Natural killer cell (primary cell): ENCODE measurements at regions not wholly inside any gene's neighbourhood (a gene's known extent, or its start where the extent isn't known, plus 50 kb on each side); places are given as distances from the start of the nearest gene placed in this dataset.

Source experiments
- ATAC-seq, 3 donors: fragments of 150-1000 bp in 2 of 3; fragments of 200-7000 bp in 1 of 3; cut with Tn5 transposase; 1 replicate in 1 of 3; 2 replicates in 2 of 3; pipeline ENCODE4 v1.10.0; 2021; ENCODE audit warnings: mild to moderate bottlenecking in 2 of 3, moderate library complexity in 2 of 3
- DNase-seq, 2 donors: peaks; one replicate each; pipeline versions ENCODE4 v3.0.0 to v3.0.0-alpha.2; 2013 to 2021; ENCODE audit warnings: mixed read lengths in 1 of 2
- H3K27ac ChIP-seq: one replicate; pipeline ENCODE4 v1.5.1; 2013; ENCODE audit warnings: mild to moderate bottlenecking, low read length
- H3K27me3 ChIP-seq: one replicate; pipeline ENCODE4 v1.6.1; 2013; ENCODE audit warnings: low read length; ENCODE audit not compliant: control insufficient read depth, insufficient read depth
- H3K36me3 ChIP-seq: one replicate; pipeline ENCODE4 v1.6.1; 2013; ENCODE audit warnings: low read length; ENCODE audit not compliant: control insufficient read depth, insufficient read depth
- H3K4me1 ChIP-seq: one replicate; pipeline ENCODE4 v1.6.1; 2013; ENCODE audit warnings: low read length; ENCODE audit not compliant: control insufficient read depth, insufficient read depth
- H3K4me3 ChIP-seq: one replicate; pipeline ENCODE4 v1.5.1; 2013; ENCODE audit warnings: low read length
- H3K9me3 ChIP-seq: one replicate; pipeline ENCODE4 v1.6.1; 2013; ENCODE audit warnings: low read length; ENCODE audit not compliant: control insufficient read depth, insufficient read depth
- H3K27ac Mint-ChIP-seq, 2 donors: one replicate each; pipeline ENCODE4 v1.8.0; 2022; ENCODE audit warnings: mild to moderate bottlenecking in 2 of 2, mixed read lengths in 2 of 2, moderate library complexity in 1 of 2
- H3K27me3 Mint-ChIP-seq, 2 donors: one replicate each; pipeline ENCODE4 v1.8.0; 2022; ENCODE audit warnings: low read depth in 2 of 2, mixed read lengths in 2 of 2
- H3K36me3 Mint-ChIP-seq: one replicate; pipeline ENCODE4 v1.8.0; 2022; ENCODE audit warnings: mixed read lengths
- H3K4me1 Mint-ChIP-seq, 2 donors: one replicate each; pipeline ENCODE4 v1.8.0; 2022; ENCODE audit warnings: mixed read lengths in 2 of 2
- H3K4me3 Mint-ChIP-seq: one replicate; pipeline ENCODE4 v1.8.0; 2022; ENCODE audit warnings: mild to moderate bottlenecking, moderate library complexity, mixed read lengths
- H3K9me3 Mint-ChIP-seq, 2 donors: one replicate each; pipeline ENCODE4 v1.8.0; 2022; ENCODE audit warnings: mixed read lengths in 2 of 2
- WGBS: methylation state at CpG from one replicate; pipeline ENCODE4 v1.1.7; 2013; ENCODE audit warnings: missing lambda C conversion rate; ENCODE audit not compliant: insufficient coverage; 5-methylcytosine and 5-hydroxymethylcytosine counted together
- intact Hi-C: fragments of 100-400 bp; cut with micrococcal nuclease; formaldehyde crosslinking; loops from one replicate; pipeline ENCODE4 v1.14.2; 2022
- TF ChIP-seq, protein P1 (sequence below): fragments of 200-600 bp; IDR thresholded peaks from one replicate; pipeline ENCODE4 v1.8.0; 2022; ENCODE audit warnings: antibody characterized with exemption

DNA sequence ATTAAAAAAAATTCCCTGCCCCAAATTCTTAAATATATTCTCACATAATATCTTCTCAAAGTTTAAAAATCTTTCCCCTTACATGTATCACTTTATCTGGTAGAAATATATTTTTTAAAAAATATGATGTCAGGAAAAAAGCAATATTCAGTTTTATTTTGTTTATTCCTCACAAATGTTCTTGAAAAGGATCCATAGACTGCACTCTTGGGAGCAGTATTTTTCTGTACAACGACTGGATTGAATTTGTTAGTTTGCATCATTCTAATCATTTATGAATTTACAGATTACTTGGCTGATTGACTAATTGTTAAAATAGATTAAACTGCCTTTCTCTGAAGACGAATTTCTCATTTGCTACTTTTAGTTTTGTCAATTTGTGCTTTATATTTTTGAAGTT, 468.1 kb upstream of the NOVA1 start:
- TF ChIP-seq, protein P1, sequence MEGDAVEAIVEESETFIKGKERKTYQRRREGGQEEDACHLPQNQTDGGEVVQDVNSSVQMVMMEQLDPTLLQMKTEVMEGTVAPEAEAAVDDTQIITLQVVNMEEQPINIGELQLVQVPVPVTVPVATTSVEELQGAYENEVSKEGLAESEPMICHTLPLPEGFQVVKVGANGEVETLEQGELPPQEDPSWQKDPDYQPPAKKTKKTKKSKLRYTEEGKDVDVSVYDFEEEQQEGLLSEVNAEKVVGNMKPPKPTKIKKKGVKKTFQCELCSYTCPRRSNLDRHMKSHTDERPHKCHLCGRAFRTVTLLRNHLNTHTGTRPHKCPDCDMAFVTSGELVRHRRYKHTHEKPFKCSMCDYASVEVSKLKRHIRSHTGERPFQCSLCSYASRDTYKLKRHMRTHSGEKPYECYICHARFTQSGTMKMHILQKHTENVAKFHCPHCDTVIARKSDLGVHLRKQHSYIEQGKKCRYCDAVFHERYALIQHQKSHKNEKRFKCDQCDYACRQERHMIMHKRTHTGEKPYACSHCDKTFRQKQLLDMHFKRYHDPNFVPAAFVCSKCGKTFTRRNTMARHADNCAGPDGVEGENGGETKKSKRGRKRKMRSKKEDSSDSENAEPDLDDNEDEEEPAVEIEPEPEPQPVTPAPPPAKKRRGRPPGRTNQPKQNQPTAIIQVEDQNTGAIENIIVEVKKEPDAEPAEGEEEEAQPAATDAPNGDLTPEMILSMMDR, result no peak
- Mint-ChIP-seq H3K4me1 (no peaks in the 10 kb centered on the region), H3K27me3 (no peaks in the 10 kb centered on the region), H3K4me3 (no peak overlapping the region), H3K9me3 (peaks cover 15 to 19% of the 10 kb centered on the region in 2 donors), H3K36me3 (peaks cover 7% of the 10 kb centered on the region), H3K27ac (no peak overlapping the region)
- intact Hi-C loops, result no loop called here
- ATAC-seq, result no peak
- no peak overlapping the region for H3K4me3 ChIP-seq
- DNase-seq, result no peak
- H3K9me3 ChIP-seq, result no peaks in the 10 kb centered on the region
- H3K4me1 ChIP-seq, result no peaks in the 10 kb centered on the region
- H3K27ac ChIP-seq, result no peak overlapping the region
- H3K27me3 ChIP-seq, result no peaks in the 10 kb centered on the region
- no CpG with 5 or more reads among the region's 2 CpGs for WGBS
- no peaks in the 10 kb centered on the region for H3K36me3 ChIP-seq

DNA sequence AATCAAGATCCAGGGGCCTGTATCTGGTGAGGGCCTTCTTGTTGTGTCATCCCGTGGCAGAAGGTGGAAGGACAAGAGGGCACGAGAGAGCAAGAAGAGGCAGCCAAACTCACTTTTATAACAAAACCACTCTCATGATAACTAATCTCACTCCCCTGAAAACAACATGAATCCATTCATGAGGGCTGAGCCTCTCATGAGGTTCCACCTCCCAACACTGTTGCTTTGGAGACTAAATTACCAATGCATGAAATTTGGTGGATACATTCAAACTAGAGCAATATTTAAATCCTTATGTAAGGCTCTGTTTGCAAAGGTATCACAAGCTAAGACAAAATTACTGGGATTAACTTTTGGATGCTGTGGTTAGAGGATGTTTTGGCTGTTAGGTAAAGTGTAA, 470.1 kb upstream of the NOVA1 start:
- Mint-ChIP-seq H3K9me3 (peaks cover 15 to 19% of the 10 kb centered on the region in 2 donors), H3K36me3 (peaks cover 7% of the 10 kb centered on the region), H3K4me3 (no peak overlapping the region), H3K27me3 (no peaks in the 10 kb centered on the region), H3K27ac (no peak overlapping the region), H3K4me1 (no peaks in the 10 kb centered on the region)
- ATAC-seq, result no peak
- TF ChIP-seq, protein P1, result no peak
- Histone ChIP-seq H3K4me1 (no peaks in the 10 kb centered on the region), H3K9me3 (no peaks in the 10 kb centered on the region), H3K4me3 (no peak overlapping the region), H3K27ac (no peak overlapping the region), H3K27me3 (no peaks in the 10 kb centered on the region), H3K36me3 (no peaks in the 10 kb centered on the region)
- intact Hi-C loops, result no loop called here
- 88% methylated on average over 2 of the region's 2 CpGs for WGBS
- DNase-seq, result no peak

DNA sequence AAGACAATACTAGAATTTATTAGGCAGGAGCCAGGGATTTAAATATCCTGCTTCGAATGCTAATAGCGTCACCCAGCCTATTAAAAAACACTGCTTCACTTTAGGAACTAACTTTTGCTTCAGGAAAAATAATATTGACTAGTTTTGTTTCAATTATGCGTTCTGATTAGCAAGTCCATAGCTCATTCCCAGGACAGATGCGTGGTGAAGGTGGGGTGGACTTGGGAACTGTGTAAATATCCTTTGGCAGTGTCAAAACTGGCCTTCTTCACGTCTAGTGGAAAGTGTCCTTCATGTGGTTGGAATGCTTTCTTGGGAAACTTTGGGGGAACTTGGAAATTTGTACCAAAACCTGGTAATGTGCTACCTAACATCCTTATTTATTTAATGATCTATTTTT, 474.8 kb upstream of the NOVA1 start:
- TF ChIP-seq, protein P1, result no peak
- no peak overlapping the region for H3K4me3 Mint-ChIP-seq
- WGBS, result 58% methylated on average over 5 of the region's 5 CpGs

DNA sequence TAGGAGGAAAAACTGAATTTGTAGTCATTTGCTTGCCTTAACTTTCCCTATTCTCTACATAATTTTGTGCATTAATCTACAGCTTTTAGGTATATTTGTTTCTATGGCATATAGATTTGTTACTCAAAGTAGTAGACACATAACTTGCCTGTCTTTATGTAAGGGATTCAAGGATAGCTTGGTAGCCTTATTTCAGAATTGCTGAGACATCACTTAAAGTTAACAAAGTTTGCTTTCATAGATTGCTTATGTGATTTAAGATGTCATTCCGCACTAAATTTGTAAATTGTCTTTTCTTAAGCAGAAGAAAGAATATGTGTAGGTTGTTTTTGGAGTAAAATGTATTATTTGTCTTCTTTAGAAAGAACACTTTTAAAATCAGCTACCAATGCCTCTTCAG, 477.7 kb upstream of the NOVA1 start:
- H3K9me3 ChIP-seq, result no peaks in the 10 kb centered on the region
- Mint-ChIP-seq H3K27ac (no peak overlapping the region), H3K9me3 (peaks cover 7 to 13% of the 10 kb centered on the region in 2 donors), H3K4me1 (no peaks in the 10 kb centered on the region), H3K4me3 (no peak overlapping the region), H3K27me3 (no peaks in the 10 kb centered on the region), H3K36me3 (no peaks in the 10 kb centered on the region)
- no peak overlapping the region for H3K4me3 ChIP-seq
- 80% methylated on average over 1 of the region's 1 CpG for WGBS
- ATAC-seq (no peak), DNase-seq (no peak)
- H3K27me3 ChIP-seq, result no peaks in the 10 kb centered on the region
- no peaks in the 10 kb centered on the region for H3K4me1 ChIP-seq
- intact Hi-C loops, result no loop called here
- no peak overlapping the region for H3K27ac ChIP-seq
- no peaks in the 10 kb centered on the region for H3K36me3 ChIP-seq
- TF ChIP-seq, protein P1, result no peak

More for the DNA sequence above, 474.8 kb upstream of the NOVA1 start:
- Histone ChIP-seq H3K4me1 (no peaks in the 10 kb centered on the region), H3K27me3 (no peaks in the 10 kb centered on the region), H3K27ac (no peak overlapping the region), H3K4me3 (no peak overlapping the region), H3K9me3 (no peaks in the 10 kb centered on the region), H3K36me3 (no peaks in the 10 kb centered on the region)
- Mint-ChIP-seq H3K36me3 (no peaks in the 10 kb centered on the region), H3K4me1 (no peaks in the 10 kb centered on the region), H3K27ac (no peak overlapping the region), H3K9me3 (peaks cover 7 to 11% of the 10 kb centered on the region in 2 donors), H3K27me3 (no peaks in the 10 kb centered on the region)
- DNase-seq (no peak), ATAC-seq (no peak)
- intact Hi-C loops, result no loop called here
